ENCODE measurements at regions not wholly inside any gene's neighbourhood (a gene's known extent, or its start where the extent isn't known, plus 50 kb on each side); places are given as distances from the start of the nearest gene placed in this dataset.

GRCh38 chr10:43000651-43001426 is 76.0 kb upstream of the RET start:
- no peaks in the 10 kb centered on the region for H3K4me1 ChIP-seq (replicated peaks)
- 64% methylated on average over 10 of the region's 16 CpGs for WGBS
- H3K36me3 ChIP-seq = no peaks in the 10 kb centered on the region
- no peak for DNase-seq (ENCODE audit: low spot score)
- H3K27ac ChIP-seq = no peak overlapping the region
- H3K9me3 ChIP-seq = no peaks in the 10 kb centered on the region
- intact Hi-C loops (cut with DNase I) = no loop called here
- no peak overlapping the region for H3K4me3 ChIP-seq
- TF ChIP-seq POLR2A (IDR thresholded peaks at IDR 0.05) = no peak
- no peak for TF ChIP-seq CTCF (IDR thresholded peaks at IDR 0.05)
- TF ChIP-seq POLR2AphosphoS5 (IDR thresholded peaks at IDR 0.05) = no peak
- no peaks in the 10 kb centered on the region for H3K27me3 ChIP-seq (replicated peaks; ENCODE audit: insufficient read depth)

GRCh38 chr10:43001427-43001795 is 75.5 kb upstream of the RET start:
- no peaks in the 10 kb centered on the region for H3K4me1 ChIP-seq (replicated peaks)
- no peak overlapping the region for H3K4me3 ChIP-seq
- DNase-seq (ENCODE audit: low spot score) = no peak
- no peak overlapping the region for H3K27ac ChIP-seq
- no peaks in the 10 kb centered on the region for H3K36me3 ChIP-seq
- no peaks in the 10 kb centered on the region for H3K27me3 ChIP-seq (replicated peaks; ENCODE audit: insufficient read depth)
- H3K9me3 ChIP-seq = no peaks in the 10 kb centered on the region
- 100% methylated on average over 1 of the region's 3 CpGs for WGBS
- intact Hi-C loops (cut with DNase I) = no loop called here
- TF ChIP-seq CTCF (IDR thresholded peaks at IDR 0.05) = no peak

- DNase-seq (ENCODE audit: low spot score) = no peak
- Histone ChIP-seq H3K27me3 (replicated peaks; ENCODE audit: insufficient read depth) (no peaks in the 10 kb centered on the region), H3K27ac (no peak overlapping the region), H3K4me3 (no peak overlapping the region), H3K9me3 (no peaks in the 10 kb centered on the region), H3K4me1 (replicated peaks) (no peaks in the 10 kb centered on the region), H3K36me3 (no peaks in the 10 kb centered on the region)
- intact Hi-C loops (cut with DNase I) = no loop called here
- WGBS = 62% methylated on average over 6 of the region's 6 CpGs
- TF ChIP-seq CTCF (IDR thresholded peaks at IDR 0.05) (no peak), POLR2A (IDR thresholded peaks at IDR 0.05) (no peak), POLR2AphosphoS5 (IDR thresholded peaks at IDR 0.05) (no peak)
Observed at GRCh38 chr10:43002596-43002995, 74.3 kb upstream of the RET start.

GRCh38 chr10:43006490-43006889 is 70.4 kb upstream of the RET start:
- Histone ChIP-seq H3K4me1 (replicated peaks) (no peaks in the 10 kb centered on the region), H3K27ac (no peak overlapping the region), H3K4me3 (no peak overlapping the region), H3K9me3 (no peaks in the 10 kb centered on the region), H3K27me3 (replicated peaks; ENCODE audit: insufficient read depth) (no peaks in the 10 kb centered on the region), H3K36me3 (no peaks in the 10 kb centered on the region)
- no peak for DNase-seq (ENCODE audit: low spot score)
- intact Hi-C loops (cut with DNase I) = no loop called here
- WGBS = 88% methylated on average over 1 of the region's 1 CpG
- TF ChIP-seq POLR2A (IDR thresholded peaks at IDR 0.05) (no peak), POLR2AphosphoS5 (IDR thresholded peaks at IDR 0.05) (no peak), CTCF (IDR thresholded peaks at IDR 0.05) (no peak)

- no peaks in the 10 kb centered on the region for H3K36me3 ChIP-seq
- 80% methylated on average over 2 of the region's 2 CpGs for WGBS
Observed at GRCh38 chr10:43012578-43012977, 64.3 kb upstream of the RET start.

More at GRCh38 chr10:43012578-43012977, 64.3 kb upstream of the RET start:
- DNase-seq (ENCODE audit: low spot score) = no peak
- TF ChIP-seq POLR2AphosphoS5 (IDR thresholded peaks at IDR 0.05) (no peak), POLR2A (IDR thresholded peaks at IDR 0.05) (no peak), CTCF (IDR thresholded peaks at IDR 0.05) (no peak)
- no peak overlapping the region for H3K27ac ChIP-seq
- no peaks in the 10 kb centered on the region for H3K9me3 ChIP-seq
- no peaks in the 10 kb centered on the region for H3K27me3 ChIP-seq (replicated peaks; ENCODE audit: insufficient read depth)
- no peak overlapping the region for H3K4me3 ChIP-seq
- intact Hi-C loops (cut with DNase I) = no loop called here
- no peaks in the 10 kb centered on the region for H3K4me1 ChIP-seq (replicated peaks)

Data from prostate gland (tissue), 2 donors.